H1 (cell line): ENCODE measurements at regions not wholly inside any gene's neighbourhood (a gene's known extent, or its start where the extent isn't known, plus 50 kb on each side); places are given as distances from the start of the nearest gene placed in this dataset.

Experiments
- TAF7 ChIP-seq: optimal IDR thresholded peaks from 2 replicates; pipeline ENCODE3; 2011; ENCODE audit warnings: low read depth, mild to moderate bottlenecking, inconsistent platforms, low read length, moderate library complexity, borderline replicate concordance
- TEAD4 ChIP-seq: IDR thresholded peaks from 2 replicates; pipeline ENCODE4 v1.6.1; 2012; ENCODE audit warnings: low read depth, low read length, inconsistent platforms, mixed read lengths
- TF ChIP-seq, protein P1 (sequence below), 3 experiments: IDR thresholded peaks; 1 replicate in 2 of 3; 2 replicates in 1 of 3; pipeline versions ENCODE4 v1.5.1 to v1.6.1; 2011; ENCODE audit warnings: low read length in 3 of 3, mild to moderate bottlenecking in 3 of 3, inconsistent platforms in 2 of 3, low read depth in 1 of 3, moderate library complexity in 1 of 3; ENCODE audit not compliant: insufficient read depth in 1 of 3; ENCODE audit errors: control extremely low read depth in 1 of 3

DNA sequence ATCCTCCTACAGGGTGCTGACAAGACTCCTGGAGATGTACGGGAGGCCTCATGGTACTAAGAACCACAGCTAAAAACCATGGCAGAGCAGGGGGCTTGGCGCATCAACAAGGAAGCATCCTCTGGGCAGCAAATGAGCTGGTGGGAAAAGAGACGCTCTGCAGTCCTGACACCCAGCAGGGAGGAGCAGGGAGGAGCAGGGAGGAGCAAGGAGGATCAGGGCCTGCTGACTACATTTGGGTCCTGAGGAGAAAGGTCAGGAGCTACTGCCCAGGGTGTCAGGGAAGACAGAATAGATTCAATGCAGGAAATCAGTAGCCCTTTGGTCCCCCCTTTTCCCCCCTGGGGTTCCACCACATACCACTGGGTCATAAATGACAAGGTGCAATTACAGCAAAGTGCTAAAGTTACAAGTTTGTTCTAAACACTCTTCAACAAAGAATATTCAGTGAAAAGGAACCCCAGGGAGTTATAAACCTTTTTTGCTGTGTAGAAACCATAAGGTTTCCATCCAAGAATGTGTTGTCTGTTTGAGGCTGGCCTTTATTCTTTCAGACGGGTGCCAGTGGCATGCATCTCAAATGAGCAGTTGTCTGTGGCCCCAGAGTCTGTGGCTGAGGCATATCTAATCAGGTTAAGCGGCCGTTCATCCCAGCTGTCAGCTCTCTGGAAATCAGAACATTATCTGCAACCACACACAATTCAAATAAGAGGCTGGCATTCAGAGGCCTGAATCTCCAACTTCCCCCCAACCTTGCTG lies 325.0 kb downstream of the CDC5L start (continued):
- TF ChIP-seq, protein P1, sequence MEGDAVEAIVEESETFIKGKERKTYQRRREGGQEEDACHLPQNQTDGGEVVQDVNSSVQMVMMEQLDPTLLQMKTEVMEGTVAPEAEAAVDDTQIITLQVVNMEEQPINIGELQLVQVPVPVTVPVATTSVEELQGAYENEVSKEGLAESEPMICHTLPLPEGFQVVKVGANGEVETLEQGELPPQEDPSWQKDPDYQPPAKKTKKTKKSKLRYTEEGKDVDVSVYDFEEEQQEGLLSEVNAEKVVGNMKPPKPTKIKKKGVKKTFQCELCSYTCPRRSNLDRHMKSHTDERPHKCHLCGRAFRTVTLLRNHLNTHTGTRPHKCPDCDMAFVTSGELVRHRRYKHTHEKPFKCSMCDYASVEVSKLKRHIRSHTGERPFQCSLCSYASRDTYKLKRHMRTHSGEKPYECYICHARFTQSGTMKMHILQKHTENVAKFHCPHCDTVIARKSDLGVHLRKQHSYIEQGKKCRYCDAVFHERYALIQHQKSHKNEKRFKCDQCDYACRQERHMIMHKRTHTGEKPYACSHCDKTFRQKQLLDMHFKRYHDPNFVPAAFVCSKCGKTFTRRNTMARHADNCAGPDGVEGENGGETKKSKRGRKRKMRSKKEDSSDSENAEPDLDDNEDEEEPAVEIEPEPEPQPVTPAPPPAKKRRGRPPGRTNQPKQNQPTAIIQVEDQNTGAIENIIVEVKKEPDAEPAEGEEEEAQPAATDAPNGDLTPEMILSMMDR (IDR thresholded peaks at IDR 0.05; ENCODE audit: control extremely low read depth in 1 of 3, insufficient read depth in 1 of 3, low read depth in 1 of 3, low read length in 3 of 3): no peak
- TF ChIP-seq TEAD4 (no peak), TAF7 (no peak)
